AG04450 (cell line): ENCODE measurements at regions not wholly inside any gene's neighbourhood (a gene's known extent, or its start where the extent isn't known, plus 50 kb on each side); places are given as distances from the start of the nearest gene placed in this dataset.

ENCODE experiments used
- CTCF ChIA-PET: fragments of 300-600, 350-600 bp; formaldehyde crosslinking; extraction: SDS; loops from one replicate; lab custom pipeline; 2022; ENCODE audit warnings: antibody characterized with exemption, inconsistent platforms; lab: Charles Lee
- POLR2A ChIA-PET: fragments of 350-600 bp; formaldehyde crosslinking; extraction: SDS; loops from one replicate; lab custom pipeline; 2021; ENCODE audit warnings: antibody characterized with exemption, inconsistent platforms; lab: Yijun Ruan, JAX
- DNase-seq: peaks from one replicate; pipeline ENCODE4 v3.0.0-alpha.2; 2011; ENCODE audit warnings: low read depth, low spot score
- H3K27ac ChIP-seq: one replicate; pipeline ENCODE4 v1.5.1; 2012; ENCODE audit warnings: low read depth, low read length, control low read depth
- H3K27me3 ChIP-seq: one replicate; pipeline ENCODE4 v1.6.0; 2012; ENCODE audit warnings: low read length; ENCODE audit not compliant: control insufficient read depth, insufficient read depth
- H3K4me3 ChIP-seq: 2 replicates; pipeline ENCODE4 v1.5.1; 2011; ENCODE audit warnings: mild to moderate bottlenecking, low read depth, low read length, control low read depth
- H3K9me3 ChIP-seq: 2 replicates; pipeline ENCODE4 v1.5.1; 2012; ENCODE audit warnings: low read length; ENCODE audit not compliant: control insufficient read depth, insufficient read depth
- TF ChIP-seq, protein P1 (sequence below): IDR thresholded peaks from 2 replicates; pipeline ENCODE4 v1.5.1; 2011; ENCODE audit warnings: low read depth, low read length, control low read depth, inconsistent platforms

DNA sequence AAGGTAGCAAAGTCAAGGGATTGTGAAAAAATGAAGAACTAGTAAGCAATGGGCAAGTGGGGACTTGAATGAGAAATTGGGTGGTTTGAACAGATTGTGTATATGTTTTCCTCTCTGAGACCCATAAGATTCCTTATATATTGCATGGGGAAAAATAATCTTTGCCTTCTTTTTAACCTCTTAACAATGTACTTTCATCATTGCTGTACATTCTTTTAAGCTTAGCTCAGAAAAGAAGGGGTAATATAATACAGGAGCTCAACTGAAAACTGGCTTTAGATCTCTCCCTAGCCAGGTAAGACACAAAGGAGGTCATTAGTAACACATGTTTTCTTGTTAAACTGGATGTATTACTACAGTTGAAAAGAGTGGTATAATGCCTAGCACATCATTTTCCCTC lies 287.2 kb downstream of the RNF144B start:
- Histone ChIP-seq H3K9me3 (no peaks in the 10 kb centered on the region), H3K4me3 (no peak overlapping the region), H3K27ac (no peak overlapping the region), H3K27me3 (no peaks in the 10 kb centered on the region)
- POLR2A ChIA-PET, result no interaction called here
- CTCF ChIA-PET, result no interaction called here
- DNase-seq, result no peak
- TF ChIP-seq, protein P1, sequence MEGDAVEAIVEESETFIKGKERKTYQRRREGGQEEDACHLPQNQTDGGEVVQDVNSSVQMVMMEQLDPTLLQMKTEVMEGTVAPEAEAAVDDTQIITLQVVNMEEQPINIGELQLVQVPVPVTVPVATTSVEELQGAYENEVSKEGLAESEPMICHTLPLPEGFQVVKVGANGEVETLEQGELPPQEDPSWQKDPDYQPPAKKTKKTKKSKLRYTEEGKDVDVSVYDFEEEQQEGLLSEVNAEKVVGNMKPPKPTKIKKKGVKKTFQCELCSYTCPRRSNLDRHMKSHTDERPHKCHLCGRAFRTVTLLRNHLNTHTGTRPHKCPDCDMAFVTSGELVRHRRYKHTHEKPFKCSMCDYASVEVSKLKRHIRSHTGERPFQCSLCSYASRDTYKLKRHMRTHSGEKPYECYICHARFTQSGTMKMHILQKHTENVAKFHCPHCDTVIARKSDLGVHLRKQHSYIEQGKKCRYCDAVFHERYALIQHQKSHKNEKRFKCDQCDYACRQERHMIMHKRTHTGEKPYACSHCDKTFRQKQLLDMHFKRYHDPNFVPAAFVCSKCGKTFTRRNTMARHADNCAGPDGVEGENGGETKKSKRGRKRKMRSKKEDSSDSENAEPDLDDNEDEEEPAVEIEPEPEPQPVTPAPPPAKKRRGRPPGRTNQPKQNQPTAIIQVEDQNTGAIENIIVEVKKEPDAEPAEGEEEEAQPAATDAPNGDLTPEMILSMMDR, result no peak

DNA sequence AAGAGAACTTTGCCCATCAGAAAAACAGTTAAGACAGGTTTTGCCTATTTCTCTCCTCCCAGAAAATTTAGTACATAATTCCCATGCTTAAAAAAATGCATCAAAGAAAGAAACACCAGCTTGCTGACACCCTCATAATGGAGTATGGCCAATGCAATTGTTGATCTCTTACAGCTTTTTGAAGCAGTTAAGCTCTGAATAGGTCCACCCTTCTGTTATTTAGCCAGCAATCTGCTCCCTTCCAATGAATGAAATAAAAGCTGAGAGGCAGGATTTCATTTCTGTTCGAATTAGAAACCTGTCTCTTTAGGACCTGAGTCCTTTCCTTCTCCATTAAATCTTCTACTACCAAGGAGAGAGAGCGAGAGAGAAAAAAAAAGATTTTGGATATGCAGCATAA lies 288.7 kb downstream of the RNF144B start:
- no peaks in the 10 kb centered on the region for H3K9me3 ChIP-seq
- CTCF ChIA-PET, result no interaction called here
- TF ChIP-seq, protein P1, result no peak
- H3K27ac ChIP-seq, result no peak overlapping the region
- DNase-seq, result no peak
- POLR2A ChIA-PET, result no interaction called here
- H3K4me3 ChIP-seq, result no peak overlapping the region
- H3K27me3 ChIP-seq, result no peaks in the 10 kb centered on the region

DNA sequence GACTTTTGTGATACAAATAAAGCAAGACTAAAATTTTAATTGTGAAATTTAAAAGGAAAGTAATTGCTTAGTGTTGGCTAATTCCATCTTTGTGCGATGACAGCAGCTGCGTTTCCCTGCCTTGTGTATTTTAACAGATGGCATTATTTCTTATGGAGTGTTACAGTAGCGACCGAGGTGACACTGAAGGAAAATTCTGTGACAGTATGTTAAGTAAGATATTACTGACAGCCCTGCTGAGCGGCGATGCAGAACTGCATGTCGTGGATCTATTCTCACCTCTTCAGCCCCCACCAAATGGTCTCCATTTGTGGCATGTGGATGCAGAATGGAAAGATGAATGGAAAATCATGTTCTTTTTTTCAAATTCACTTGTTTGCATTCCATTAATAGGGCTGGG lies 289.4 kb downstream of the RNF144B start:
- POLR2A ChIA-PET, result no interaction called here
- no peak for DNase-seq
- Histone ChIP-seq H3K9me3 (no peaks in the 10 kb centered on the region), H3K27ac (no peak overlapping the region), H3K27me3 (no peaks in the 10 kb centered on the region), H3K4me3 (no peak overlapping the region)
- CTCF ChIA-PET, result no interaction called here
- TF ChIP-seq, protein P1, result no peak

DNA sequence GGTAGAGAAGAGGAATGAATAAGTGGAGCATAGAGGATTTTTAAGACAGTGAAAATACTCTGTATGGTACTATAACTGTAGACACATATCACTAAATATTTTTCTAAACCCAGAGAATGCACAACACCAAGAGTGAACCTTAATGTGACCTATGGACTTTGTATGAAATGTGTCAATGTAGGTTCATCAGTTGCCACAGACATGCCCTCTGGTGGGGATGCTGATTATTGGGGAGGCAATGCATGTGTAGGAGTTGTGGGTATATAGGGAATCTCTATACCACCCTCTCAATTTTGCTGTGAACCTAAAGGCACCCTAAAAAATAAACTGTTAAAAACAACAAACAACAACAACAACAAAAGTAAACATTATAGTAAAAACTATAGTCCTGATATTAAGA lies 293.7 kb downstream of the RNF144B start:
- TF ChIP-seq, protein P1, result no peak
- Histone ChIP-seq H3K4me3 (no peak overlapping the region), H3K27me3 (no peaks in the 10 kb centered on the region), H3K27ac (no peak overlapping the region), H3K9me3 (no peaks in the 10 kb centered on the region)
- ChIA-PET POLR2A (no interaction called here), CTCF (no interaction called here)
- no peak for DNase-seq

DNA sequence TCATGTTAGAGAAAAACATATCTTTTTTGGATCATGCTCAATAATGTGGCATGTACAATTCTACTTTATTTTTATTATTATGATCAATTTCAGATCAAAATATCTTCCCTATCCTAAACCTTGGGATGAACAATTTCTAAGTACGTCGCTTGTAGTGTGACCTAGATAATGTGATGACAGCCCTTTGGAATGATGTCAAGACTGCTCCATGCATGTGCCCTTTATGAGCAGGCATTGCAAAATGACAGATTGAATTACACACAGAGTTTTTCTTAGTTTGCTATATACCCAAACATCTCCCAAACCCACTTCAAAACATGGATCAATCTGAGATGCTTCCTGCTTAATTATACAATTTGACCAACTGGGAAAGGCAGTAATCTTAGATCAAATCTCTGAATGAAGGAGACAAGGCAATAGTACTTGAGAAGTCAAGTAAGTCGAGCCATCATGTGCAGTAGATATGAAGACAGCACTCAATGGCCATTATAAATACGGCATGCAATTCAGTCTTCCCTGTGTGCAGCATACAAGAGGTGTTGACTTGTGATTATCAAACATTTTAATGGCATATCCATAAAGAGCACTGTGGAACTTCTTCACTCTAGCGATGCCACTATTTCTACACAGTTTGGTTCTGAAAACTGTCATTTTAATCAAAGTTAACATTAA lies 294.8 kb downstream of the RNF144B start:
- ChIA-PET CTCF (no interaction called here), POLR2A (no interaction called here)
- H3K4me3 ChIP-seq, result no peak overlapping the region
- DNase-seq, result no peak
- H3K27ac ChIP-seq, result no peak overlapping the region
- H3K27me3 ChIP-seq, result no peaks in the 10 kb centered on the region
- no peaks in the 10 kb centered on the region for H3K9me3 ChIP-seq
- TF ChIP-seq, protein P1, result no peak
